Fibroblast of the aortic adventitia (primary cell): ENCODE measurements at regions not wholly inside any gene's neighbourhood (a gene's known extent, or its start where the extent isn't known, plus 50 kb on each side); places are given as distances from the start of the nearest gene placed in this dataset.

ENCODE experiments used
- DNase-seq: peaks from one replicate; pipeline ENCODE4 v3.0.0-alpha.2; 2010; ENCODE audit warnings: low read depth
- H3K4me3 ChIP-seq: 2 replicates; pipeline ENCODE4 v1.5.1; 2011; ENCODE audit warnings: low read depth, mild to moderate bottlenecking, control low read depth, low read length, moderate library complexity
- TF ChIP-seq, protein P1 (sequence below): IDR thresholded peaks from 2 replicates; pipeline ENCODE4 v1.5.1; 2011; ENCODE audit warnings: mild to moderate bottlenecking, low read length, control low read depth, inconsistent platforms; ENCODE audit not compliant: insufficient read depth

DNA sequence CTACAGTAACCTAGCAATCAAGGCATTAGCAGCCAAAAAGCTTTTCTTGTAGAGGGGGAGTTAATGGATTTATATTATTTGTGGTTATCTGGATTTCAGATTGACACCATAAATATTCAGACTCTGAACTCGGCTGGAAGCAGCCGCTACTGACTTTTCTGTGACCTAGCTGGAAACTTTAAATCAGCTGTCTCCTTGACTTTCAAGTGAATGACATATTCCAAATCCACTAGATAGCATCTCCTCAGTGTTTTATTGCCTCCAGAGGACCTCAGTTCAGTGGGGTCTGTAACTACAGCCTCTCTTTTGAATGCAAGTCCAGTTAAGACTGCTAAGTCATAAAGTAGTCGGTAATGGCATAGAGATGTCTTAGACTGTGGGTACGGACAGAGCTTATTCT lies 448.5 kb downstream of the NUF2 start:
- TF ChIP-seq, protein P1, sequence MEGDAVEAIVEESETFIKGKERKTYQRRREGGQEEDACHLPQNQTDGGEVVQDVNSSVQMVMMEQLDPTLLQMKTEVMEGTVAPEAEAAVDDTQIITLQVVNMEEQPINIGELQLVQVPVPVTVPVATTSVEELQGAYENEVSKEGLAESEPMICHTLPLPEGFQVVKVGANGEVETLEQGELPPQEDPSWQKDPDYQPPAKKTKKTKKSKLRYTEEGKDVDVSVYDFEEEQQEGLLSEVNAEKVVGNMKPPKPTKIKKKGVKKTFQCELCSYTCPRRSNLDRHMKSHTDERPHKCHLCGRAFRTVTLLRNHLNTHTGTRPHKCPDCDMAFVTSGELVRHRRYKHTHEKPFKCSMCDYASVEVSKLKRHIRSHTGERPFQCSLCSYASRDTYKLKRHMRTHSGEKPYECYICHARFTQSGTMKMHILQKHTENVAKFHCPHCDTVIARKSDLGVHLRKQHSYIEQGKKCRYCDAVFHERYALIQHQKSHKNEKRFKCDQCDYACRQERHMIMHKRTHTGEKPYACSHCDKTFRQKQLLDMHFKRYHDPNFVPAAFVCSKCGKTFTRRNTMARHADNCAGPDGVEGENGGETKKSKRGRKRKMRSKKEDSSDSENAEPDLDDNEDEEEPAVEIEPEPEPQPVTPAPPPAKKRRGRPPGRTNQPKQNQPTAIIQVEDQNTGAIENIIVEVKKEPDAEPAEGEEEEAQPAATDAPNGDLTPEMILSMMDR = no peak
- no peak overlapping the region for H3K4me3 ChIP-seq
- no peak for DNase-seq

DNA sequence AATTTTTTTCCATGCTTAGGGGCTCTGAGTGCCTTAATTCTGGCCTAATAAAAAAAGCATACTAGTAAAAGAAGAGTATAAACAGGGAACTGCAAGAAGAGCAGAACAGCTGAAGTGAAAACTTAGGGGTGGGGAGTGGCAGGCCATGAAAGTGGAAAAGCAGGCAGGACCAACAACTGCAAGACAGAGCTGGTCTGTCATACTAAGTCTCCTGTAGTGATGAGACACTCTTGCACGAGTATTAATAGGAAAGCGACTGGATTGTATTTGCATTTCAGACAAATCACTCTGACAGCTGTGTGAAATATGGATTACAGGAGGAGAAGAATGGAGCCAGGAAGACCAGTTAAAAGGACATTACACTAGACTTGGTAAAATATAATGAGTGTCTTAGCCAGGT lies 449.9 kb downstream of the NUF2 start:
- TF ChIP-seq, protein P1 = no peak
- H3K4me3 ChIP-seq = no peak overlapping the region
- DNase-seq = no peak

- H3K4me3 ChIP-seq = no peak overlapping the region
- TF ChIP-seq, protein P1 = no peak
- no peak for DNase-seq
Observed at GRCh38 chr1:163772246-163772645, 450.5 kb downstream of the NUF2 start.

DNA sequence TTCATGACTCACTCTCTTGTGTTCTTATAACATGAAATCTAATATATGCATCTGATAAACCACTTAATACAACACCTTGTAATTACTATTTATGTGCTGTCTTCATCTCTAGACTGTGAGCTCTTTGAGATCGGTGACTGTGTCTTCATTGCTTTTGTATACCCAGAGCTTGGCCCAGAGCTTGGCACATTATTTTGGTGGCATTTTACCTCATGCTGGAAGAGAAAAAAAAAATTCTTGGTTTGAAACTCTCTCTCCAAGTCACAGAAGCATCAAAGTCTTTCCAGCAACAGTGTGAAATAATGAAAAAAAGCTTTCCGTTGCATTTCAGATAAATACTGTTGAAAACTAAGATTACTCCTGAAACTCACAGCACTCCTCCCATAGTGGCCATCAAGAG lies 451.6 kb downstream of the NUF2 start:
- no peak for DNase-seq
- TF ChIP-seq, protein P1 = no peak
- H3K4me3 ChIP-seq = no peak overlapping the region

GRCh38 chr1:163774401-163774945 lies 452.7 kb downstream of the NUF2 start:
- TF ChIP-seq, protein P1 = no peak
- no peak for DNase-seq
- no peak overlapping the region for H3K4me3 ChIP-seq

- H3K4me3 ChIP-seq = no peak overlapping the region
- no peak for DNase-seq
- TF ChIP-seq, protein P1 = no peak
Observed at GRCh38 chr1:163774978-163775620, 453.3 kb downstream of the NUF2 start.

GRCh38 chr1:163777205-163777604 lies 455.5 kb downstream of the NUF2 start:
- TF ChIP-seq, protein P1 = no peak
- no peak overlapping the region for H3K4me3 ChIP-seq
- no peak for DNase-seq
